ENCODE measurements at regions not wholly inside any gene's neighbourhood (a gene's known extent, or its start where the extent isn't known, plus 50 kb on each side); places are given as distances from the start of the nearest gene placed in this dataset.

GRCh38 chr2:204234879-204235278 is 298.3 kb downstream of the ICOS start:
- no peak for DNase-seq (ENCODE audit: low spot score)

- DNase-seq (ENCODE audit: low spot score): no peak
Observed at GRCh38 chr2:204237416-204237815, 300.9 kb downstream of the ICOS start.

GRCh38 chr2:204239411-204240165 is 303.0 kb downstream of the ICOS start:
- no peak for DNase-seq (ENCODE audit: low spot score)

GRCh38 chr2:204240961-204241360 is 304.3 kb upstream of the PARD3B start:
- DNase-seq (ENCODE audit: low spot score): no peak

GRCh38 chr2:204249437-204249836 is 295.8 kb upstream of the PARD3B start:
- no peak for DNase-seq (ENCODE audit: low spot score)

GRCh38 chr2:204250692-204251091 is 294.6 kb upstream of the PARD3B start:
- no peak for DNase-seq (ENCODE audit: low spot score)

- DNase-seq (ENCODE audit: low spot score): no peak
Observed at GRCh38 chr2:204251158-204251997, 293.9 kb upstream of the PARD3B start.

GRCh38 chr2:204251998-204252376 is 293.3 kb upstream of the PARD3B start:
- DNase-seq (ENCODE audit: low spot score): no peak

GRCh38 chr2:204255071-204255470 is 290.2 kb upstream of the PARD3B start:
- no peak for DNase-seq (ENCODE audit: low spot score)

GRCh38 chr2:204255526-204255925 is 289.7 kb upstream of the PARD3B start:
- no peak for DNase-seq (ENCODE audit: low spot score)

GRCh38 chr2:204257781-204258180 is 287.5 kb upstream of the PARD3B start:
- DNase-seq (ENCODE audit: low spot score): no peak

GRCh38 chr2:204258890-204259289 is 286.4 kb upstream of the PARD3B start:
- no peak for DNase-seq (ENCODE audit: low spot score)

- DNase-seq (ENCODE audit: low spot score): peak; percentile 68
Observed at GRCh38 chr2:204260162-204260877, 285.0 kb upstream of the PARD3B start.

- DNase-seq (ENCODE audit: low spot score): peak; percentile 56
Observed at GRCh38 chr2:204260901-204261300, 284.4 kb upstream of the PARD3B start.

GRCh38 chr2:204261846-204262245 is 283.4 kb upstream of the PARD3B start:
- no peak for DNase-seq (ENCODE audit: low spot score)

- DNase-seq (ENCODE audit: low spot score): no peak
Observed at GRCh38 chr2:204264085-204264553, 281.2 kb upstream of the PARD3B start.

GRCh38 chr2:204264621-204265140 is 280.6 kb upstream of the PARD3B start:
- no peak for DNase-seq (ENCODE audit: low spot score)

- DNase-seq (ENCODE audit: low spot score): no peak
Observed at GRCh38 chr2:204265681-204266181, 279.5 kb upstream of the PARD3B start.

- DNase-seq (ENCODE audit: low spot score): no peak
Observed at GRCh38 chr2:204268458-204268857, 276.8 kb upstream of the PARD3B start.

GRCh38 chr2:204268971-204269370 is 276.3 kb upstream of the PARD3B start:
- DNase-seq (ENCODE audit: low spot score): no peak

- no peak for DNase-seq (ENCODE audit: low spot score)
Observed at GRCh38 chr2:204272089-204272488, 273.2 kb upstream of the PARD3B start.

GRCh38 chr2:204272610-204273287 is 272.5 kb upstream of the PARD3B start:
- no peak for DNase-seq (ENCODE audit: low spot score)

Data from D341Med (cell line).